Fibroblast of mammary gland (primary cell): ENCODE measurements at regions not wholly inside any gene's neighbourhood (a gene's known extent, or its start where the extent isn't known, plus 50 kb on each side); places are given as distances from the start of the nearest gene placed in this dataset.
"Not testable (repeated sequence)": the region's sequence is repeated elsewhere in the genome, so short reads cannot be mapped to it uniquely, and the experiment has no call there.

Source experiments
- DNase-seq: peaks from one replicate; pipeline ENCODE4 v3.0.0-alpha.2; 2010; ENCODE audit warnings: low read depth
- H3K4me3 ChIP-seq: 2 replicates; pipeline ENCODE4 v1.5.1; 2011; ENCODE audit warnings: low read depth, mild to moderate bottlenecking, low read length, moderate library complexity; ENCODE audit not compliant: control insufficient read depth
- CTCF ChIP-seq: conservative IDR thresholded peaks from 2 replicates; pipeline ENCODE4 v1.5.1; 2011; ENCODE audit warnings: low read depth, low read length, inconsistent platforms; ENCODE audit not compliant: control insufficient read depth, insufficient read depth

GRCh38 chr5:157947156-157947555 is 88.2 kb upstream of the CLINT1 start:
- no peak overlapping the region for H3K4me3 ChIP-seq
- no peak for TF ChIP-seq CTCF
- no peak for DNase-seq

- not testable (repeated sequence) for DNase-seq, H3K4me3 ChIP-seq
These were observed 86.9 kb upstream of the CLINT1 start for GRCh38 chr5:157945822-157946221.

- no peak overlapping the region for H3K4me3 ChIP-seq
- TF ChIP-seq CTCF: no peak
- no peak for DNase-seq
These were observed 86.0 kb upstream of the CLINT1 start for GRCh38 chr5:157944938-157945337.

GRCh38 chr5:157944077-157944633 is 85.2 kb upstream of the CLINT1 start:
- no peak overlapping the region for H3K4me3 ChIP-seq
- no peak for DNase-seq
- TF ChIP-seq CTCF: no peak

- H3K4me3 ChIP-seq: no peak overlapping the region
- no peak for TF ChIP-seq CTCF
- no peak for DNase-seq
These were observed 83.7 kb upstream of the CLINT1 start for GRCh38 chr5:157942595-157942994.

- no peak overlapping the region for H3K4me3 ChIP-seq
- no peak for DNase-seq
- no peak for TF ChIP-seq CTCF
These were observed 82.7 kb upstream of the CLINT1 start for GRCh38 chr5:157941616-157942015.

- not testable (repeated sequence) for DNase-seq, H3K4me3 ChIP-seq
These were observed 79.2 kb upstream of the CLINT1 start for GRCh38 chr5:157938101-157938500.

GRCh38 chr5:157936776-157937501 is 78.0 kb upstream of the CLINT1 start:
- DNase-seq: not testable (repeated sequence)

More at GRCh38 chr5:157936776-157937501, 78.0 kb upstream of the CLINT1 start:
- not testable (repeated sequence) for H3K4me3 ChIP-seq
